ENCODE measurements at regions not wholly inside any gene's neighbourhood (a gene's known extent, or its start where the extent isn't known, plus 50 kb on each side); places are given as distances from the start of the nearest gene placed in this dataset.

GRCh38 chr20:11270566-11270965 lies 596.8 kb upstream of the JAG1 start:
- peak; percentile 80 for DNase-seq

DNA sequence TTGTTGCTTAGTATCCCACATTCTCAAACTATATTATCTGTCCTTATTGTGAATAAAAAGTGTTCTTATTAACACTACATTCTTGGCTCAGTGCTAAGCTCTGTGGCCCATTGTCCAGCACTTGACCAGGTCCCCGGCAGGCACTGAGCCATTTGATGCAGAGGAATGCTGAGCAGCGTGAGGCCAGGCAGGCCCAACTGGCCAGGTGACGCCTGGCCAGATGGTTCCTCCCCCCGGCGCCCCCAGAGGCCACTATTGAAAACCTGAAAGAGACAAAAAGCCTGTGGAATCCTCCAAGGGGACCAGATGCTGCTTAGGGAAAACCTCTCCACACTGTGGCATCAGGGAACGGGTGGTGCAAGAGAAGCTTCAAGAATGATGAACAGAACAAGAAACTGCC lies 597.5 kb upstream of the JAG1 start:
- DNase-seq: peak; percentile 93

GRCh38 chr20:11271920-11272594 lies 598.3 kb upstream of the JAG1 start:
- DNase-seq: peak; percentile 59

GRCh38 chr20:11274141-11274594 lies 600.4 kb upstream of the JAG1 start:
- DNase-seq: peak; percentile 87

DNA sequence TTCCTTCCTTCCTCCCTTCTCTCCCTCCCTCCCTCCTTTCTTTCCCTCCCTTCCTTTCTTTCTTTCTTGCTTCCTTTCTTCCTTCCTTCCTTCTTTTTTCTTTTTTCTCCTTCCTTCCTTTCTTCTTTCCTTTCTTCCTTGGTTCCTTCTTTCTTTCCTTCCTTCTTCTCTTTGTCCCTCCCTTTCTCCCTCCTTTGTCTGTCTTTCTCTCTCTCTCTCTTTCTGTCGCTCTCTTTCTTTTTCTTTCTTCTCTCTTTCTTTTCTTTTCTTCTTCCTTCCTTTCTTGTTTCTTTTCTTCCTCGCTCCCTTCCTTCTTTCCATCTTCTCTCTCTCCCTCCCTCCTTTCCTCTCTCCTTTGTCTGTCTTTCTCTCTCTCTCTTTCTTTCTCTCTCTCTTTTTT lies 601.9 kb upstream of the JAG1 start:
- DNase-seq: no peak

DNA sequence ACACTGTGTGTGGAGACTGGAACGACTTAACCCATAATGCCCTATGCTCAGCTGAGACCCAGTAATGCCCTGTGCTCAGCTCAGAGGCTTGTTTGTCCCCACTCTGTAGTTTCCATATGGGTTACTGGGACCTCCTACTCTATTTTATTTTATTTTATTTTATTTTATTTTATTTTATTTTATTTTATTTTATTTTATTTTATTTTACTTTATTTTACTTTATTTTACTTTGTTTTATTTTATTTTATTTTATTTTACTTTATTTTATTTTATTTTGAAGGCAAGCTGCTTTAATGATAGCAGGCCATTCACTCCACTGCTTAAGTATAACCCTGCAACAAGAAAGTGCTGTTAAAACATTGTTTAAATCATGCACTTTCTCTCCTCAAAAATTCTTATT lies 603.4 kb upstream of the JAG1 start:
- no peak for DNase-seq

GRCh38 chr20:11277858-11278257 lies 604.1 kb upstream of the JAG1 start:
- no peak for DNase-seq

DNA sequence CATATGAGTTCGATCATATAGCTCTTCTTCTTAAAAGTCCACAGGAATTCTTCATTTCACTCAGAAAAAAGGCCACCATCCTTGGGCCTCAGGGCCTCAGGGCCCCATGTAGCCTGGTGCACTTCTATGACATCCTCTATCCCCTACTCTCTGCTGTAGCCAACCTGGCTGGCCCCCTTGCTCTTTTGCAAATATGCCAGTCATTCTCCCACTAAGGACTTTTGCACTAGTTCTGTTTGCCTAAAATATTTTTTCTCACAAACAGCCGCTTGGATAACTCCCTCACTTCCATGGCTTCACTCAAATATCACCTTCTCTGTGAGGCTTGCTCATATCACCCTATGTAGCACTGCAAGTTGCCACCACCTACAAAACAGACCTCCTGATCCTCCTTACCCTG lies 604.7 kb upstream of the JAG1 start:
- no peak for DNase-seq

DNA sequence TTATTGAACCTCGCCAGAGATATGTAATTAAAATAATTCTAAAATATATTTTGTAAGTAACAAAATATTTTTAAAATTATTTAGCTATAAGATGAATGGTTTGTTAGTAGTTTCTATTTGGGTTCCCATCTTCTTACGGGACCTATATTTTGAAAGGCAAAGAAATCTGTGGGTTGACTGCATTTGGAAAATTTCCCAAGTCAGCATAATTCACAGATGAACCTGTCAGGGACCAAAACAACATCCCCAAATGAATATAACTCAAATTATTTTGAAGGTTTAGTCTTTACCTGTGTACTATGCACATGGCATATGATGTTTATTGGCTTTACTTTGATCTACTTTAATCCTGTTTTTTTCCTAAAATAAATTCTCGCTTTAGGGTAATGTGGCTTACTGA lies 607.4 kb upstream of the JAG1 start:
- no peak for DNase-seq

GRCh38 chr20:11281768-11282167 lies 608.0 kb upstream of the JAG1 start:
- DNase-seq: no peak

- no peak for DNase-seq
Measured at GRCh38 chr20:11287126-11287525, 613.3 kb upstream of the JAG1 start.

GRCh38 chr20:11296221-11296620 lies 621.5 kb upstream of the BTBD3 start:
- DNase-seq: peak; percentile 82

DNA sequence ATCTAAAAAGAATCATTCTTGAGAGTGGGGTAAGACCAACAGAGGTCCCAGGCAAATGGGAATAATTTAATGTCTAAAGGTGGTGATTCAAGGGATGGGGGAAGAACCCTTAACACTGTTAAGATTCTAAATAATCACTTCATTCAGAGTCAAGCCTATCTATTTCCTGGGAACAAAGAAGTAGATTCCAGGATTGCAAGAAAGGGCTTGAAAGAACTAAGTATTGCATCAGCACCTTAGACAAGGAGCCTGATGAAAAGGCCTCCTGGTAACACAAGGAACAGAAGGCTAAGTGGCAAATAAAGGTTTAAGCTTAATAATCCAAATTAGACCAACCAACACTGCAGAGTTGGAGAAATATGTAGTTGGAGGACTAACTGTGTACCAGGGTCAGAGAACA lies 620.7 kb upstream of the BTBD3 start:
- no peak for DNase-seq

- DNase-seq: no peak
Measured at GRCh38 chr20:11301699-11302098, 616.0 kb upstream of the BTBD3 start.

DNA sequence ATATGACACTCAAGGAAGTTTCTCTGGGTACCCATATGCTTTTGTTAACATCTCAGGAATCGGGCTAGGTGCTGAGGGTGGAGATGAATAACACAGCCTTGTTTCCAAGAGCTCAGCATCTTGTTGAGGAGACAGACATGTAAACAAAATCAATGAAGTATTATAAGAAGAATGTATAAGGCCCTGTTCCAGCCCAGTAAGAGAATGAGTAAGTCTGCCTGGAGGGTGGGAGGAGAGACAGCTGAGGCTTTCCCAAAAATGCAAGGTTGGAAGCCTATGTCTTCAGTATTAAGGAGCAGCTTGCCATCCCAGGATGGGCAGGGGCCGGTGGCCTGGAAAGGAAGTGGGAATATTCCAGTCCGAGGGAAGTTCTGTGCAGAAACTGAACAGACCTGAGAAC lies 615.3 kb upstream of the BTBD3 start:
- no peak for DNase-seq

GRCh38 chr20:11304795-11305194 lies 612.9 kb upstream of the BTBD3 start:
- DNase-seq: no peak

GRCh38 chr20:11305406-11305805 lies 612.3 kb upstream of the BTBD3 start:
- DNase-seq: no peak

- DNase-seq: no peak
Measured at GRCh38 chr20:11311659-11312224, 606.0 kb upstream of the BTBD3 start.

- no peak for DNase-seq
Measured at GRCh38 chr20:11315525-11315924, 602.2 kb upstream of the BTBD3 start.

DNA sequence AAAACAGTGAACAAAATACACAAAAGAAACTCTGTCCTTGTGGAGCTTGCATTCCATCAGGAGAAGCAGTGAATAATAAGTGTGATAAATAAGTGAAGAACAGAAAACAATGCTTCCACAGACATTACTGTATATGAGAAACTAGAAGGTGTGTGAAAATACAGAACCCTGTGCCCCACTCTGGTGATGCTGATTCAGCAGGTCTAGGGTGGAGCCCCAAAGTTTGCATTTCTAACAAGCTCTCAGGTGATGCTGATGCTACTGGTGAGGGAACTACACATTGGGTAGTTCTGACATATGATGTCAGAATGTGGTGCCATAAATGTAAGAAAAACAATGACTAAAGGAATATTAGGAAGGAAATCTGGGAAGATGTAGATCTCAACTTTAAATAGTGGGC lies 601.4 kb upstream of the BTBD3 start:
- no peak for DNase-seq

DNA sequence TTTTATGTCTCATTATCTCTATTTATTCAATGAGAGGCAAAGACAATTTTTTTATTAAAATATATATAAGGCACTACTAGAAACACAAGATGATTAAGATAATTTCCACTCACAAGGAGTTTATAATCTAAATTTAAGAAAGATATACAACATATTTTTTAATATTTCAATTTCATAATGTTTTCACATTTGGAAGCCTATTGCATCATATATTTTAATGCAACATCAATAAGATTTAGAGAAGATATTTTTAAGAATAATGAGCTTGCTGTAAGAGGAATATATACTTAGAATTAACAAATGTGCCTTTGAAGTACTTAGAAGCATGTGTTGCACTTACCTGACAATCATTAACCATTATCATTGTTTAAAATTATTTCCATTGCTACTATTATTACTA lies 597.7 kb upstream of the BTBD3 start:
- no peak for DNase-seq

DNA sequence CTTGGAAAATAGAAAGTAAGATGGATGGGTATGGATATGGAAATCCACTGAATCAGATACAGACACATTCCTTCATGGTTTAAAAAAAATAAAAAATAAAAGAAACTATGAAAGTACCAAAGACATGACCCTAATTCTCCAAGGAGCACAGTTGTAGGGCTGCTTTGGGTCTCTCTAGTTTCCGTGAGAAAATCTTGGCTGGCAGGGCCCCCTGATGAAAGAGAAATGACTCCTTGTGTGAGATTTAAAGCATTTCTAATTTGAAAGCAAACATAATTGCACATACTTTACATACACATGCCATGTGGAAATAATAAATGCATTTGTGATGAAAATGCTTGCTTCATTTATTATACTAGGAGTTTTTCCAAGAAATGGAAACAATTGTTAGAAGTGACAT lies 593.9 kb upstream of the BTBD3 start:
- no peak for DNase-seq

GRCh38 chr20:11324990-11325389 lies 592.7 kb upstream of the BTBD3 start:
- no peak for DNase-seq

DNA sequence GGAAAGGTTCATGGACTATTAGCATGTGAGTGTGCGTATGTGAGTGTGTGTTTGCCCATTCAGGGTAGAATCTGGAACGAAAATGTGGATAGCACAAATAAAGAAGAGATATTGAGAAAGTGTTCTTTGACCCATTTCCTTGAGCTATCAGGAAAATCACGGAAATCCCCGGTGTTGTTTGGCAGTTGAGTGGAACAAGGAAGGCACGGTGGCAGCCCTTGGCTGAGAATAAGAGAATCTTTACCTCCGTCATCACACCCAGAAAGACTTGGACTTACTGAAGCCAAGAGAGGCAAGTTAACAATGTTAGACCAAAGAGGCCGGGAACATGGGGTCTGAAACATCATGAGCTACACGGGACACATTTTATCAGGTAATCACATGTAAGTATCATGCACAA lies 588.9 kb upstream of the BTBD3 start:
- DNase-seq: no peak

- no peak for DNase-seq
Measured at GRCh38 chr20:11329271-11329670, 588.4 kb upstream of the BTBD3 start.
